HL-60 (cell line): ENCODE measurements at regions not wholly inside any gene's neighbourhood (a gene's known extent, or its start where the extent isn't known, plus 50 kb on each side); places are given as distances from the start of the nearest gene placed in this dataset.

Source experiments
- DNase-seq, 2 experiments: peaks; one replicate each; pipeline ENCODE4 v3.0.0-alpha.2; 2010 to 2020; ENCODE audit warnings: low read depth in 1 of 2, low spot score in 1 of 2
- H3K27ac ChIP-seq: fragments of 250-450 bp; sonication (Bioruptor Pico); replicated peaks from 2 replicates; pipeline ENCODE4 v1.5.1; 2020; ENCODE audit warnings: mild to moderate bottlenecking, moderate library complexity
- H3K27me3 ChIP-seq: fragments of 250-450 bp; sonication (Bioruptor Pico); 2 replicates; pipeline ENCODE4 v1.5.1; 2021; ENCODE audit warnings: mild to moderate bottlenecking, moderate library complexity; ENCODE audit not compliant: insufficient read depth, poor library complexity, severe bottlenecking
- H3K4me3 ChIP-seq: replicated peaks from 2 replicates; pipeline ENCODE4 v1.5.1; 2011; ENCODE audit warnings: mild to moderate bottlenecking, control low read depth, low read length; ENCODE audit not compliant: insufficient read depth
- CTCF ChIP-seq: IDR thresholded peaks from one replicate; pipeline ENCODE4 v1.5.1; 2011; ENCODE audit warnings: low read length, control low read depth, inconsistent platforms; ENCODE audit not compliant: insufficient read depth
- GABPA ChIP-seq: IDR thresholded peaks from 2 replicates; pipeline ENCODE4 v1.6.1; 2012; ENCODE audit warnings: low read depth
- POLR2AphosphoS5 ChIP-seq: IDR thresholded peaks from 2 replicates; pipeline ENCODE4 v1.6.1; 2012; ENCODE audit warnings: low read depth
- REST ChIP-seq: IDR thresholded peaks from 2 replicates; pipeline ENCODE4 v1.6.1; 2012; ENCODE audit warnings: low read depth; ENCODE audit not compliant: insufficient replicate concordance
- SPI1 ChIP-seq: IDR thresholded peaks from 2 replicates; pipeline ENCODE4 v1.6.1; 2012; ENCODE audit warnings: low read depth, mild to moderate bottlenecking, borderline replicate concordance

- TF ChIP-seq CTCF (no peak), POLR2AphosphoS5 (no peak), GABPA (no peak), SPI1 (no peak), REST (no peak)
- Histone ChIP-seq H3K27ac (no peak overlapping the region), H3K4me3 (no peak overlapping the region), H3K27me3 (no peaks in the 10 kb centered on the region)
- no peak for DNase-seq
Observed at GRCh38 chr11:106286881-106287504, 209.5 kb downstream of the AASDHPPT start.

- no peak overlapping the region for H3K4me3 ChIP-seq
- no peak overlapping the region for H3K27ac ChIP-seq
- TF ChIP-seq SPI1 (no peak), CTCF (no peak), GABPA (no peak)
- no peak for DNase-seq
- H3K27me3 ChIP-seq = no peaks in the 10 kb centered on the region
Observed at GRCh38 chr11:106288057-106288456, 210.6 kb downstream of the AASDHPPT start.

GRCh38 chr11:106288822-106289387 is 211.4 kb downstream of the AASDHPPT start:
- H3K4me3 ChIP-seq = no peak overlapping the region
- no peak overlapping the region for H3K27ac ChIP-seq
- DNase-seq = no peak
- no peaks in the 10 kb centered on the region for H3K27me3 ChIP-seq
- TF ChIP-seq CTCF = no peak
- TF ChIP-seq REST = no peak
- TF ChIP-seq GABPA = no peak
- no peak for TF ChIP-seq POLR2AphosphoS5
- no peak for TF ChIP-seq SPI1

GRCh38 chr11:106292526-106292925 is 215.1 kb downstream of the AASDHPPT start:
- H3K27me3 ChIP-seq = no peaks in the 10 kb centered on the region
- no peak for DNase-seq

More at GRCh38 chr11:106292526-106292925, 215.1 kb downstream of the AASDHPPT start:
- Histone ChIP-seq H3K27ac (no peak overlapping the region), H3K4me3 (no peak overlapping the region)
- TF ChIP-seq POLR2AphosphoS5 = no peak
- no peak for TF ChIP-seq SPI1
- no peak for TF ChIP-seq CTCF
- no peak for TF ChIP-seq REST
- TF ChIP-seq GABPA = no peak
